22Rv1 (cell line): ENCODE measurements at regions not wholly inside any gene's neighbourhood (a gene's known extent, or its start where the extent isn't known, plus 50 kb on each side); places are given as distances from the start of the nearest gene placed in this dataset.

Experiments used
- CTCF ChIP-seq: fragments of 450-650 bp; IDR thresholded peaks from 2 replicates; pipeline ENCODE4 v1.5.1; 2017; ENCODE audit warnings: mild to moderate bottlenecking
- ZFX ChIP-seq: fragments of 450-650 bp; IDR thresholded peaks from 2 replicates; pipeline ENCODE4 v1.6.1; 2017; ENCODE audit warnings: antibody characterized with exemption, borderline replicate concordance

GRCh38 chr3:161969867-161970266, 473.3 kb downstream of the OTOL1 start:
- TF ChIP-seq CTCF (no peak), ZFX (no peak)
